Sigmoid colon (tissue), 4 donors: ENCODE measurements at regions not wholly inside any gene's neighbourhood (a gene's known extent, or its start where the extent isn't known, plus 50 kb on each side); places are given as distances from the start of the nearest gene placed in this dataset.

Experiments
- CTCF ChIP-seq, 4 experiments: fragments of 450-650 bp in 3 of 4; fragments of 200-600 bp in 1 of 4; IDR thresholded peaks; one replicate each; pipeline ENCODE4 v1.5.1; 2016 to 2019; ENCODE audit warnings: antibody characterized with exemption in 4 of 4, mild to moderate bottlenecking in 3 of 4, moderate library complexity in 2 of 4
- POLR2A ChIP-seq, 2 donors: fragments of 450-650 bp; IDR thresholded peaks; one replicate each; pipeline ENCODE4 v1.6.1; 2016; ENCODE audit warnings: antibody characterized with exemption in 2 of 2, mild to moderate bottlenecking in 2 of 2, moderate library complexity in 2 of 2
- POLR2AphosphoS5 ChIP-seq, 4 donors: sonication (generic); formaldehyde crosslinking; IDR thresholded peaks; one replicate each; pipeline ENCODE4 v1.6.1; 2017; ENCODE audit warnings: antibody characterized with exemption in 4 of 4

- TF ChIP-seq CTCF (IDR thresholded peaks at IDR 0.05) (no peak), POLR2A (IDR thresholded peaks at IDR 0.05) (no peak), POLR2AphosphoS5 (IDR thresholded peaks at IDR 0.05) (no peak)
Observed at GRCh38 chr2:6068429-6068828, 376.2 kb downstream of the SOX11 start.
